PFSK-1 (cell line): ENCODE measurements at regions not wholly inside any gene's neighbourhood (a gene's known extent, or its start where the extent isn't known, plus 50 kb on each side); places are given as distances from the start of the nearest gene placed in this dataset.

Experiments used
- POLR2AphosphoS5 ChIP-seq: IDR thresholded peaks from 2 replicates; pipeline ENCODE4 v1.6.1; 2012; ENCODE audit warnings: low read depth, mild to moderate bottlenecking, control low read depth, low read length, moderate library complexity
- REST ChIP-seq, 2 experiments: IDR thresholded peaks; 2 replicates each; pipeline versions ENCODE4 v1.6.1 to v1.8.0; 2011 to 2012; ENCODE audit warnings: low read depth in 2 of 2, low read length in 2 of 2, control low read depth in 1 of 2, inconsistent platforms in 1 of 2, mild to moderate bottlenecking in 1 of 2, moderate library complexity in 1 of 2; ENCODE audit not compliant: insufficient read depth in 1 of 2

- TF ChIP-seq REST (IDR thresholded peaks at IDR 0.05; ENCODE audit: insufficient read depth in 1 of 2, low read depth in 2 of 2, low read length in 2 of 2) (no peak), POLR2AphosphoS5 (no peak)
Measured at GRCh38 chr11:127806501-127806900, 780.9 kb downstream of the ETS1 start.
